Panc1 (cell line): ENCODE measurements at regions not wholly inside any gene's neighbourhood (a gene's known extent, or its start where the extent isn't known, plus 50 kb on each side); places are given as distances from the start of the nearest gene placed in this dataset.

Experiments
- ATAC-seq: fragments of 200-7000 bp; cut with Tn5 transposase; 2 replicates; pipeline ENCODE4 v1.9.1; 2020; ENCODE audit warnings: mild to moderate bottlenecking, moderate library complexity
- BruUV-seq: library from RNA; stranded (reverse); fragments of 400-500 nt; replicated peaks from 2 replicates; lab custom pipeline; 2021; lab: Mats Ljungman, UMichigan
- CTCF ChIA-PET: fragments of 300-600 bp; sonication (Branson Sonifier 250); formaldehyde crosslinking; loops from one replicate; lab custom pipeline; 2022; ENCODE audit warnings: antibody characterized with exemption; lab: Charles Lee
- POLR2A ChIA-PET: fragments of 300-600 bp; sonication (Branson Sonifier 250); formaldehyde crosslinking; loops from one replicate; lab custom pipeline; 2022; ENCODE audit warnings: antibody characterized with exemption; lab: Charles Lee
- DNase-seq: peaks from one replicate; pipeline ENCODE4 v3.0.0-alpha.2; 2010; ENCODE audit warnings: low read depth, low spot score
- H3K27ac ChIP-seq: 2 replicates; pipeline ENCODE4 v1.5.1; 2011; ENCODE audit warnings: mild to moderate bottlenecking, low read length, inconsistent platforms
- H3K27me3 ChIP-seq: fragments of 200-500 bp; sonication (Bioruptor generic); 2 replicates; pipeline ENCODE4 v1.6.0; 2014; ENCODE audit warnings: low read length, inconsistent platforms; ENCODE audit not compliant: control insufficient read depth, insufficient read depth
- H3K36me3 ChIP-seq: fragments of 200-500 bp; sonication (Bioruptor generic); 2 replicates; pipeline ENCODE4 v1.5.1; 2014; ENCODE audit warnings: inconsistent platforms, mild to moderate bottlenecking, low read length, moderate library complexity; ENCODE audit not compliant: control insufficient read depth, insufficient read depth
- H3K4me1 ChIP-seq: 2 replicates; pipeline ENCODE4 v1.5.1; 2011; ENCODE audit warnings: inconsistent platforms, mild to moderate bottlenecking, low read length, moderate library complexity; ENCODE audit not compliant: control insufficient read depth, insufficient read depth
- H3K4me3 ChIP-seq, 2 experiments: 2 replicates each; pipeline ENCODE4 v1.5.1; 2011 to 2012; ENCODE audit warnings: low read depth in 2 of 2, low read length in 2 of 2, mild to moderate bottlenecking in 2 of 2, inconsistent platforms in 1 of 2, moderate library complexity in 1 of 2
- H3K9me3 ChIP-seq: fragments of 200-500 bp; sonication (Bioruptor generic); 2 replicates; pipeline ENCODE4 v1.5.1; 2014; ENCODE audit warnings: low read depth, mild to moderate bottlenecking, inconsistent platforms, low read length, moderate library complexity; ENCODE audit not compliant: control insufficient read depth, insufficient read depth
- POLR2AphosphoS5 ChIP-seq: IDR thresholded peaks from 2 replicates; pipeline ENCODE4 v1.6.1; 2012; ENCODE audit warnings: mild to moderate bottlenecking, low read depth, low read length, moderate library complexity
- SIN3A ChIP-seq: IDR thresholded peaks from 2 replicates; pipeline ENCODE4 v1.6.1; 2012; ENCODE audit warnings: low read depth, mild to moderate bottlenecking, low read length, moderate library complexity, borderline replicate concordance; ENCODE audit not compliant: insufficient read depth
- TCF7L2 ChIP-seq: IDR thresholded peaks from 2 replicates; pipeline ENCODE4 v1.6.1; 2011; ENCODE audit warnings: mild to moderate bottlenecking, low read depth, low read length, inconsistent platforms
- in situ Hi-C: cut with HindIII; loops from 2 replicates; pipeline ENCODE4 v1.10.0; 2016; ENCODE audit warnings: low sequenced_read_pairs, low pct_unique_long_range_greater_than_20kb
- intact Hi-C: fragments of 100-400 bp; cut with micrococcal nuclease; formaldehyde crosslinking; loops from one replicate; pipeline ENCODE4 v1.10.0; 2022; ENCODE audit not compliant: unreplicated experiment
- TF ChIP-seq, protein P1 (sequence below), 2 experiments: IDR thresholded peaks; 2 replicates each; pipeline ENCODE4 v1.6.1; 2011 to 2012; ENCODE audit warnings: low read depth in 2 of 2, control low read depth in 1 of 2, low read length in 1 of 2, mild to moderate bottlenecking in 1 of 2, moderate library complexity in 1 of 2; ENCODE audit not compliant: insufficient read depth in 1 of 2
- TF ChIP-seq, protein P2 (sequence below): fragments of 450-650 bp; IDR thresholded peaks from 2 replicates; pipeline ENCODE4 v1.5.1; 2017; ENCODE audit warnings: mild to moderate bottlenecking

DNA sequence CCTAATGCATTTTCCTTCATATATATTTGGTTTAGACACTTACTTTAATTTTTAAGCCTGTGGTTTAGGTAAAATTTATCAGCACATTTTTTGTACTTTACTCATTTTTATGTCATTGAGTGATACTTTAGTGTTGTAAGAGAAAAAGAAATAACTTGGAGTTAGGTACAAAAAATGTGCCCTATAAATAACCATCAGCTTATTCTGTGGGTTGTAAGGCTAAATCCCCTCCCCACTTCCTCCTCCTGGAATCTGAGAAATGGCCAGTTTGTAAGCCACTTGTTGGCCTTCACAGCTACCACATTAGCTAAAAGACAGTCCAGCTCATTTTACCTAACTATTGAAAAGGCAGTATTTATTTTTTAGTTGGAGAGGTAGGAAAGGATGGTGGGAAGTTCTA lies 576.3 kb downstream of the PKHD1 start:
- TF ChIP-seq, protein P1, sequence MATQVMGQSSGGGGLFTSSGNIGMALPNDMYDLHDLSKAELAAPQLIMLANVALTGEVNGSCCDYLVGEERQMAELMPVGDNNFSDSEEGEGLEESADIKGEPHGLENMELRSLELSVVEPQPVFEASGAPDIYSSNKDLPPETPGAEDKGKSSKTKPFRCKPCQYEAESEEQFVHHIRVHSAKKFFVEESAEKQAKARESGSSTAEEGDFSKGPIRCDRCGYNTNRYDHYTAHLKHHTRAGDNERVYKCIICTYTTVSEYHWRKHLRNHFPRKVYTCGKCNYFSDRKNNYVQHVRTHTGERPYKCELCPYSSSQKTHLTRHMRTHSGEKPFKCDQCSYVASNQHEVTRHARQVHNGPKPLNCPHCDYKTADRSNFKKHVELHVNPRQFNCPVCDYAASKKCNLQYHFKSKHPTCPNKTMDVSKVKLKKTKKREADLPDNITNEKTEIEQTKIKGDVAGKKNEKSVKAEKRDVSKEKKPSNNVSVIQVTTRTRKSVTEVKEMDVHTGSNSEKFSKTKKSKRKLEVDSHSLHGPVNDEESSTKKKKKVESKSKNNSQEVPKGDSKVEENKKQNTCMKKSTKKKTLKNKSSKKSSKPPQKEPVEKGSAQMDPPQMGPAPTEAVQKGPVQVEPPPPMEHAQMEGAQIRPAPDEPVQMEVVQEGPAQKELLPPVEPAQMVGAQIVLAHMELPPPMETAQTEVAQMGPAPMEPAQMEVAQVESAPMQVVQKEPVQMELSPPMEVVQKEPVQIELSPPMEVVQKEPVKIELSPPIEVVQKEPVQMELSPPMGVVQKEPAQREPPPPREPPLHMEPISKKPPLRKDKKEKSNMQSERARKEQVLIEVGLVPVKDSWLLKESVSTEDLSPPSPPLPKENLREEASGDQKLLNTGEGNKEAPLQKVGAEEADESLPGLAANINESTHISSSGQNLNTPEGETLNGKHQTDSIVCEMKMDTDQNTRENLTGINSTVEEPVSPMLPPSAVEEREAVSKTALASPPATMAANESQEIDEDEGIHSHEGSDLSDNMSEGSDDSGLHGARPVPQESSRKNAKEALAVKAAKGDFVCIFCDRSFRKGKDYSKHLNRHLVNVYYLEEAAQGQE (IDR thresholded peaks at IDR 0.05; ENCODE audit: insufficient read depth in 1 of 2, low read depth in 2 of 2, low read length in 1 of 2), result no peak
- no peak for TF ChIP-seq TCF7L2
- TF ChIP-seq, protein P2, sequence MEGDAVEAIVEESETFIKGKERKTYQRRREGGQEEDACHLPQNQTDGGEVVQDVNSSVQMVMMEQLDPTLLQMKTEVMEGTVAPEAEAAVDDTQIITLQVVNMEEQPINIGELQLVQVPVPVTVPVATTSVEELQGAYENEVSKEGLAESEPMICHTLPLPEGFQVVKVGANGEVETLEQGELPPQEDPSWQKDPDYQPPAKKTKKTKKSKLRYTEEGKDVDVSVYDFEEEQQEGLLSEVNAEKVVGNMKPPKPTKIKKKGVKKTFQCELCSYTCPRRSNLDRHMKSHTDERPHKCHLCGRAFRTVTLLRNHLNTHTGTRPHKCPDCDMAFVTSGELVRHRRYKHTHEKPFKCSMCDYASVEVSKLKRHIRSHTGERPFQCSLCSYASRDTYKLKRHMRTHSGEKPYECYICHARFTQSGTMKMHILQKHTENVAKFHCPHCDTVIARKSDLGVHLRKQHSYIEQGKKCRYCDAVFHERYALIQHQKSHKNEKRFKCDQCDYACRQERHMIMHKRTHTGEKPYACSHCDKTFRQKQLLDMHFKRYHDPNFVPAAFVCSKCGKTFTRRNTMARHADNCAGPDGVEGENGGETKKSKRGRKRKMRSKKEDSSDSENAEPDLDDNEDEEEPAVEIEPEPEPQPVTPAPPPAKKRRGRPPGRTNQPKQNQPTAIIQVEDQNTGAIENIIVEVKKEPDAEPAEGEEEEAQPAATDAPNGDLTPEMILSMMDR, result no peak
- no peak for TF ChIP-seq SIN3A
- TF ChIP-seq POLR2AphosphoS5, result no peak
- H3K27me3 ChIP-seq, result no peaks in the 10 kb centered on the region
- DNase-seq (no peak), ATAC-seq (no peak)
- POLR2A ChIA-PET, result no interaction called here
- CTCF ChIA-PET, result no interaction called here
- intact Hi-C loops (no loop called here), in situ Hi-C loops (no loop called here)
- no TSS peak for BruUV-seq
- H3K4me1 ChIP-seq, result no peaks in the 10 kb centered on the region
- H3K9me3 ChIP-seq, result no peaks in the 10 kb centered on the region
- H3K36me3 ChIP-seq, result no peaks in the 10 kb centered on the region
- H3K27ac ChIP-seq, result no peak overlapping the region
- H3K4me3 ChIP-seq, result no peak overlapping the region

DNA sequence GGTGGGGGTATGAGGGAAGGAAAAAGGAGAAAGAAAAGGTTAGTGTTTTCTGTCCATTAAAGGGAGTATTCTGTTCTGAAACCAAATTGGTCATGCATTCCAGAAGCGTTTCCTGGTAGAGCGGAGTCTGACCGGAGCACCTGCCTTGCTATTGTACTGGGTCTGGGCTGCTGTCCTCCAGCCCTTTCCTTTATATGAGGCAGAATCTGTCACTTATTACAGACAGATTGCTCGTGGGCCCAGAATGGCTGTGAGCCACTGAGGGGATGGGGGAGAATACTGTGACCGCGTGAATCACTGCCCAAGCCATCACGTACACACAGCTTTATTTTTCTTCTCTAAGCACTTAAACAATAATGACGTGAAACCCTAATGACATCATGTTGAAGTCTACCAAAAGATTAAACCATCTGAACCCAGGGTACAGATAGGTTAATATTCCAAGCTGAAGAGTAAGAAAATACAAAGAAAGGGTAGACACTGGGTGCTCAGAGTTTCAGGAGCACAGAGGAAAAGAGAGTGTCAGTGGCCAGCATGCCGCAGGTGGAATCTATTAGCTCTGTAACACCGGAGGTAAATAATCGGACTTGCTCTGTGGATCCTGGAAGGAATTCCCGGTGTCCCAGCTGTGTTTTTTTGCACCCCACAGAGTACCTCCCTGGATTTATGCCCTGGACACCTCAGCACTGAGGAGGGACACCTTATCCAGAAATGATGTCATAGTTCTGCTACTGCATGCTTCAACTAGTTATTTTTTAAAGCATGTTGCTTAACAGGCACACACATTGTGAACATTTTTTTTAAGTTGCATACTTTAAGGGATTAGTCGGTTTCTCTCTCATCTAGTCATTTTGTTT lies 573.3 kb downstream of the PKHD1 start:
- in situ Hi-C loops, result no loop called here
- H3K4me1 ChIP-seq, result no peaks in the 10 kb centered on the region
- no TSS peak for BruUV-seq
- H3K4me3 ChIP-seq, result no peak overlapping the region
- no peaks in the 10 kb centered on the region for H3K27me3 ChIP-seq
- no peak overlapping the region for H3K27ac ChIP-seq
- no peak for ATAC-seq
- intact Hi-C loops, result no loop called here
- no peaks in the 10 kb centered on the region for H3K9me3 ChIP-seq
- no peaks in the 10 kb centered on the region for H3K36me3 ChIP-seq
- no peak for DNase-seq
- ChIA-PET POLR2A (no interaction called here), CTCF (no interaction called here)
- TF ChIP-seq POLR2AphosphoS5 (no peak), TCF7L2 (no peak), SIN3A (no peak)
- TF ChIP-seq, protein P2, result no peak
- TF ChIP-seq, protein P1 (IDR thresholded peaks at IDR 0.05; ENCODE audit: insufficient read depth in 1 of 2, low read depth in 2 of 2, low read length in 1 of 2), result no peak
